GM18868 (cell line): ENCODE measurements at regions not wholly inside any gene's neighbourhood (a gene's known extent, or its start where the extent isn't known, plus 50 kb on each side); places are given as distances from the start of the nearest gene placed in this dataset.
"Not testable (repeated sequence)": the region's sequence is repeated elsewhere in the genome, so short reads cannot be mapped to it uniquely, and the experiment has no call there.

ENCODE experiments used
- ATAC-seq: cut with Tn5 transposase; IDR thresholded peaks from one replicate; pipeline ENCODE4 v1.9.1; 2021; ENCODE audit warnings: mild to moderate bottlenecking, moderate library complexity; ENCODE audit not compliant: unreplicated experiment

DNA sequence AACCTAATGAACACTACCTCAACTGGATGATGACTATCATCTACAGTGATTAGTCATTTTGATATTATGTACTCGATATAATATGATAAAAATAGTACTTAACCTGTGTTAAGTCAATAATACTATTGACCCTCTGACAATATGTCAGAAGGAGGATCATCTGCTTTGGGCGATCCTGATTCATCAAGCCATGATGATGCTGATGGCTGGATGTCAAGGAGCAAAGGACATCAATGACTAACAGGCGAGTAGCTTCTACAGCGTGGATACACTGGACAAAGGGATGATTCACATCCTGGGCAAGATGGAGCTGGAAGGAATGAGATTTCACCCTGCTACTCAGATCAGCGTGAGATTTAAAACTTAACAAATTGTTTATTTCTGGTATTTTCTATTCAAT, 94.4 kb upstream of the SKAP2 start:
- no peak for ATAC-seq

DNA sequence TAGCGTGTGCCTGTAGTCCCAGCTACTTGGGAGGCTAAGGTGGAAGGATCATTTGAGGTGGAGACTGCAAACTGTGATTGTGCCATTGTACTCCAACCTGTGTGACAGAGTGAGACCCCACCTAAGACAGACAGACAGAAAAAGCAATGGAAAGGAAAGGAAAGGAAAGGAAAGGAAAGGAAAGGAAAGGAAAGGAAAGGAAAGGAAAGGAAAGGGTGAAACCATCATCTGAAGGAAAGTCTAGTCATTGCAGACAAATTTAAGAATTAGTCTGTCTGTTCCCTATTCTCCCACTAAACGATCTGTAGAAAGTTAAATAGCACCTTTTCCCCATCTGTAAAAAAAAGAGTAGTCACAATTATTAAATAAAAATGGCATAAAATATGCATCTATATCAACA, 91.1 kb upstream of the SKAP2 start:
- no peak for ATAC-seq

DNA sequence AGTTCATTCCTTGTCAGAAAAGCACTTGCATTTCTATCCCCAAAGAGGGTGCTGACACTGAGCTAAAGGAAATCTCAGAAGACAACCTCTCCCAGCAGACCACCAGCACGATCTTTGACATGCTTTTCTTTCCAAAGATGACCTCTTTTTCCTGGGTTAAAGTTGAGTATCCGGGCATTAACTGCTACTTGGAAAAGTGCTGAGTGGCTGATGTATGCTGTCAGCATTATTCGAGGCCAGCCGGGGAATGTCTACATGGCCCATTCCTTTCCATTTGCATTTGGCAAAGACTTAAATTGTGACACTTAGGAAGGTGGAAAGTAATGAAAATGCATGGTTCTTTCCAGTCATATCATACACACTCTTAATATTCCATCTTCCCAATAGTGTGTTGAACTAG, 90.6 kb upstream of the SKAP2 start:
- no peak for ATAC-seq

DNA sequence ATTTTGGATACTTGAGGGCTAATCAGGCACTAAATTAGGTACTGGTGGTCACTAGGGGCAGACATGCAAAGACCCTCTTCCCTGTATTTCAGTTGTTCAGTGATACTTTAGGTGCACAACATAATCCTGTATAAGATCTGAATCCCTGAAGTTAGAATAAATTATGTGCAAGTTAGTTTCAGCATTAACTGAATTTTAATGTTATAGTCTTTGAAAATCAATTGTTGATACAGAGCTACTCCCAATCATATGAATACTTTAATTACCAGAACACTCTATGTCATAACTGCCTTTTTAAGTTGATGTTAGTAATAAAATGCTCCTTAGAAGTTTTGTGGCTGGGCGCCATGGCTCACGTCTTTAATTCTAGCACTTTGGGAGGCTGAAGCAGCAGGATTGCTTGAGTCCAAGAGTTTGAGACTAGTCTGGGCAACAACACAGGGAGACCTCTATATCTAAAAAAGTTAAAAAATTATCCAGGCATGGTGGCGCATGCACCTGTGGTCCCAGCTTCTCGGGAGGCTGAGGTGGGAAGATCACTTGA, 87.1 kb upstream of the SKAP2 start:
- ATAC-seq, result no peak

DNA sequence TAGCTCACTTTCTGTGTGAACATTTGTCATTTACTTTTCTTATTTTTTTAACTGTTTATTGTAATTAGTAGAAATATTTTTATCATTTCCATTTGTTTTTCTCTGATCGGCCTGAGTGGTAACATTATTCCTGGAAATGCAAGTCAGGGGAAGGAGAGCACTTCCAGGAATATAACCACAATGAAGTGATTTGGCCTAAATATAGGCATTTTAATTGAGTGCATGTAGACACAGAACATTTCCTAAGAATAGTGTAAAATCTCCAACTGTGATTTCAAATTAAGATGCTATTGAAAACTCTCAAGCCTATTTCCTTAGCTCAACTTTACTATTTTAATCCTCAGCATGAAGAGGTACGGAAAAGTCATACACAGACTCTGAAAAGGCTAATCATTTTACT, 86.5 kb upstream of the SKAP2 start:
- ATAC-seq, result no peak

DNA sequence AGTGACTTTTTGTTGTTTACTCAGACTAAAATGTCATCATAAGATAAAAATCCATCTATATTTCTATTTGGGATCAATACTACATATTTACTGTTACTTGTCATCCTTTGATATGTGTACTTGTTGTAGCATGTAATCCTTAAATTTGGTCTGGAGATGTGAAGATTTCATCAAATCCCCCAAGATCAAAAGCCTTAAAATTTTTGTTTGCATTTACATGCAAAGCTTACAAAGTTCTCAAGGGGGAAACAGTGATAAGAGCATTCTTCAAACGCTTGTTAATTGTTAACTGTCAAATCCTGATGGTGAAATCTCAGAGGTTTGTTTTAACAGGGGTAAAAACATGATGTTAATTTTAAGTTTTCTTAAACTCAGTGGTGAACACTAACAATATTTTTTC, 84.9 kb upstream of the SKAP2 start:
- no peak for ATAC-seq

DNA sequence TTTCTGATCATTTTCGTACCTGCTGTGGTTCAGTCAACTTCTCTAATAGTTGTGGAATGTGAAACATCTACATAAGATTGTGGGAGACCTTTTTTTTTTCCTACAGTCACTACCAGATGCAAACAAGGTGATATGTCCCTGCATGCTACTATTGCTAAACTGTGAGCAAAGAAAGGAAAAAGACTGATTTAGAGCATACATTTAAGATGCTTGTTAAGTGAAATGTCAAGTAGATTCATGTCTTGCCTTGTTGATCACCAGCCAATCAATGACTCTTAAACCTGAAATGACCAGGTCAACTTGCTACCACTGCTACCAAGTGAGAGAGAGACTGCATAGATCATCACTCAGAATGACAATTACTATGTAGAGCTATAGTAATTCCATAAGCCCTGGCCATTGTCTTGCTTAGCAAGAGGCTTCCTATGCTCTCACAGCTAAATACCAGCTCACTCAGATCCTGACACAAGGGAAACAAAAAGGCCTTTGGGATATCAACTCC, 84.3 kb upstream of the SKAP2 start:
- ATAC-seq, result no peak

DNA sequence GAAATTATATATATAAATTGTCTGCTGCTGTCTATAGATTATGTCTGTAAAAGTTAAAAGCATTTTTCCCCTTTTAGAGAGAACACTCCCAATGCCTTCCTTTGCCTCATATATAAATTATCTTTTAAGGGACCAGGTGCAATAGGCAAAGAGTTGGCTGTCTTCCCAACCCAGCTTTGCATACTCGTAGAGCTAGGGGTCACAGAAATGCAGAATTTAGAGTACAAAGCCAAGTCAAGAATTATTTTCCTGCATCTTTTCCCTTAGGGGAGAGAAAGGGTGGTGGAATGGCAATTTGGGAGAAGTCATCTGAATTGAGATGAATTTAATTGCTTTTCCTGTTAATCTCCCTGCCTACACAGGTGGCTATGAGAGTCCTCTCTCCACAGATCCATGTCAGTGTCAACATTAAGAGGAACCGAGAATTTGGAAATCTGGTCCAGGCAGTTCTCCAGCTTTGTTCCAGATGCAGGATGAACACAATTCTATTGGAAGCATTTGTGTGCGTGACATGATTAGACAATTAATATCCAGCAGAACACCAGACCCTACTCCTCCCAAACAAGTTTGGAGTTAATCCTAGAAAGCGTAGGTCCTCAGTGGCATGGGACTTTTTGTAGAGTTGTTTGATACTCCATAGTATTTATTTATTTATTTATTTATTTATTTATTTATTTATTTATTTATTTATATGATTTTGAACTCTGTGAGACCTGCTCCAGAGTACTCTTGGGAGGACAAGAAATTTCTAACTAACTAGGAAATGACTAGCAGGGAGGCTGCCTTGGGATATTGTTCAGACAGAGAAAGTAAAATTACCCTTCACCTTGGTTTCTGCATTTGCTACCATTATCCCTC, 80.3 kb upstream of the SKAP2 start:
- no peak for ATAC-seq

DNA sequence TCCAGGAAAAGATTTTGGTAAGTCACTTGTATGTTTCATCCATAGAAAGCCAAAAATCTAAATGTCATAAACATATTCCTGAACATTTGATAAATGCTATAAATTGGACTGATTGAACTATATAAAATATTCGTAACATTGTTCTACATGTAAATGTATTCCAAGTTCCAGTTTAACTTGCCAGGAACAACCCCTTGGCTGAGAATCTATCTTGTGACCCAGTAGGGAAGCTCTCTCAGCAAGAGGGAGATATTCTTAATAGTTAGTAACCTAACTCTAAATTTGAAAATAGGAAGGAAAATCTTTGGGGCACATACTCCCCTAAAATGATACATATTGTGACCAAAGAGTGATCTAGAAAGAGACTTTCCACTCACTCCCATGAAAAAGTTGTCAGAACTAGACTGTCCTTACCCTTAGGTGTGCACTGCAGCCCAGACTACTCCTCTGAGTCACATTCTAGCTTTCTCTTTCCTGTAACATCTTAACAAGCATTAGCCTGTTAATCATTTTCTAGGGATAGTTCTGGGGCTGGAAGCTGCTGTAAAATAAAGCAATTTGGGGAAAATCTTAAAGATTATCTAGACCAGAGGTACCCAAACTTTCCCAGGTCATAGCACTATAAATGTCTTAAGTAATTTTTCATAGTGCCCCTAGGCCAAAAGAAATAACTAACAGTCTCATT, 73.7 kb upstream of the SKAP2 start:
- ATAC-seq, result no peak

DNA sequence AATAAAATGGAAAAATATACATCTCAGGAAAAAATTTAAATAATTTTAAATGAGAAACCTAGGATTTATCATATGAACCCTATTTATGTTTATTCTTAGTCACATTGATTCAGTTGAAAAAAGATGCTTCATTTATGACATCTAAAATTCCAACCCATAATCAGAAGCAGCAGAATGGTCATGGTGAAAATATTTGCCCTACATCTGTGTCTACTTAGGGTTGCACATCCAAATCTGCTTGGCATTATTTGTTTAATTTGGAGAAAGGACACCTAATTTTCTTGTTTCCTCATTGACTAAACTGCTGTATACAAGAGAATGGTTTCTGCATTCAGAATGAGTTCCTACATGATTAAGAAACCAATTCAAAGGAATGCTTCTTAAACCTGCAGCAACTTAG, 72.9 kb upstream of the SKAP2 start:
- ATAC-seq, result no peak

DNA sequence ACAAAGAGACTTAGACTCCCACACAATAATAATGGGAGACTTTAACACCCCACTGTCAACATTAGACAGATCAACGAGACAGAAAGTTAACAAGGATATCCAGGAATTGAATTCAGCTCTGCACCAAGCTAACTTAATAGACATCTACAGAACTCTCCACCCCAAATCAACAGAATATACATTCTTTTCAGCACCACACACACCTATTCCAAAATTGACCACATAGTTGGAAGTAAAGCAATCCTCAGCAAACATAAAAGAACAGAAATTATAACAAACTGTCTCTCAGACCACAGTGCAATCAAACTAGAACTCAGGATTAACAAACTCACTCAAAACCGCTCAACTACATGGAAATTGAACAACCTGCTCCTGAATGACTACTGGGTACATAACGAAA, 68.2 kb upstream of the SKAP2 start:
- ATAC-seq, result not testable (repeated sequence)

DNA sequence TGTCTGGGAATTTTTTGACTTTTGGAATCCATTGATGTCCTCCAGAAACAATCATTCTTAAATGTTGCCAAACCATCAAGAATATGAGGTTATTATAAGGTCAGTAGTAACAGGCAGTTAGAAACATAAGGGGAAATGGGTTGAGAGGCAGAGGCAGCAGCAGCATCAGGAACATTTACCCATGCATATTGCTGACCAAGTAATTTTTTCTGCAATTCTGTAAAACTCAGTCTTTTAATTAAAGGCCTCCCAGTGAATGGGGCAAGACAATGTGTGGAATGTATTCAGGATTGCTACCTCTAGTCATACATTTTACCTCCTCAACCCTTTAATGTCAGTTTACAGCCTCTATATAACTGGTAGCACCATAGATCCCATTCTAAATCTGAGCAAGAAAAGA, 66.5 kb upstream of the SKAP2 start:
- ATAC-seq, result no peak

DNA sequence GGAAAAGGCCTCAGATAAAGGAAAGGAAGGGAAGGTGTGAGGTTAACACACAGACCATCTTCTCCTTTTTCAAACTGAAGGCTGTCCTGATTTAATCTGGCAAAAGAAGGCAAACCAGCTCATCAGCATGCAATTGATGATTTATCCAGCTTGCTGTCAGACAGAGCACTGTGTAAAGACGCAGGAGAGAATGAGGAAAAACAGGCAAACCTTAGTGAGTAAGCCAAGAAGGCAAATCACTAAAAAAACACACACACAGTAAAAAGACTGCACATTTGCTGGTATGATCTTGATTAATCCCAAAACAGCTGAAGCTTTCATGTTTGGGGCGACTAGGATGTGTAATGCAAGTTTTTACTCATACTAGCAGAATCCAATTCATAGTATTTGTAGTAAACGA, 65.8 kb upstream of the SKAP2 start:
- ATAC-seq, result no peak

DNA sequence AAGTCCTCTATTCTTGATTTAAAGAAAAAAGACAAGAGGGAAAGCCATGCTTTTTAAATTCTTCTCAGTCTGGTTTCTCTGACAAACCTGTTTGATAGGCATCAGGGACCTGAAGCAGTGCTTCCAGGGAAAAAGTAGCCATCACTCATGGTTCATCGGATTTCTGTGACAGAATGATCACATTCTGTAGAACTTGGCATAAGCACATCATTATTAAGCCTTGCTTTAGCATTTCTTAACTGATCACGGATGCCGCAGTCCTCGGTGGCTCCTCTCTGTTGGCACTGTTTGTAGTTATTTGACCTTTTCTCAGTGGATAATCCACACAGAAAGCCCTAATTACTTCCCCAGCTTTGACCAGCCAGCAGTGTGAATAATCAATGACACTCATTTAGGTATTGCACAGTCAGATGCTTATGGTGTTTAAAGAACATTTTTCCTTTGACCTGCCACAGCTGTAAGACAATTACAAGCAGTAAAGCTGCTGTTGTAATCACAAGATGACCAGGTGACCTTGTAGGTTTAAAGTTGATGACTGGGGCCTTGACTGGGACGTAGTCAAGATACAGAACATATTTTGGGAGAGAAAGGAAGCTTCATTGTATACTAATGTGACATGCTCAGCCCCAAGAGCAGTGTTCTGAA, 64.4 kb upstream of the SKAP2 start:
- ATAC-seq, result no peak

DNA sequence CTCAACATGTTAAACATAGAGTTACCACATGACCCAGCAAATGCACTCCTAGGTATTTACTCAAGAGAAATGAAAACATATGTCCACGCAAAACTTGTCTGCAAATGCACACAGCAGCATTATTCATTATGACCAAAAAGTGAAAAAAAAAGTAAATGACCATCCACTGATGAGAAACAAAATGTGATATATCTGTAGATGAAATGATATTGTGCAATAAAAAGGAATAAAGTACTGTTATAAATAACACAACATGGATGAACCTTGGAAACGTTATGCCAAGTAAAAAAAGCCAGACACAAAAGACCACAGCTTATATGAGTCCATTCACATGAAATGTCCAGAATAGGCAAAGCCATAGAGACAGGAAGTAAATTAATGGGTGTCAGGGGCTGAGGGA, 61.4 kb upstream of the SKAP2 start:
- ATAC-seq, result no peak

DNA sequence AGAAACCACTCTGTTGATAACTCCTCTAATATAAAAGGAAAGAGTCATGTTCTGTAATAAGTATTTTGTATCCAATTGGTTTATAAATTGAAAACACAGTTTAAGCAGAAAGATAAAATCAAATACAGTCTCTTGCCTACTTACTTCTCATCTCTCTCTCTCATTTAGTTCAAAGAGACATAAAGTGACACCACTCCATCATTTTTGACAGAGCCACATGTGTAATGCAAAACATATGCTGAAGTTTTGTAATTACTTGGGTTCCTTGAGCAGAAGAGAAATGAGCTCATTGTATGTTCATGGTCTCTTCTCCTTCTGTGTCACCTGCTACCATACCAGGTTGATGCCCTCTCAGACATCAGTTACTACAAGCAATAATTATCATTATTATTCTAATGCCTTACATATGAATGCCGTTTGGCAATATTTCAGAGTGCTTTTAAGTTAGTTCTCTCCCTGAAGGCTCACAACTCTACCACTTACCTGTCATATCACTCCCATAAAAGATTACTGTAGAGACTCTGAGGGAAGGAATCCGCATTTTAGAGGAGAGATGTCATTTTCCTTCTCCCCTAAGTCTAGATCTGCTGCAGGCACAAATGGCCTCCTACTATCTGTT, 59.9 kb upstream of the SKAP2 start:
- ATAC-seq, result no peak

DNA sequence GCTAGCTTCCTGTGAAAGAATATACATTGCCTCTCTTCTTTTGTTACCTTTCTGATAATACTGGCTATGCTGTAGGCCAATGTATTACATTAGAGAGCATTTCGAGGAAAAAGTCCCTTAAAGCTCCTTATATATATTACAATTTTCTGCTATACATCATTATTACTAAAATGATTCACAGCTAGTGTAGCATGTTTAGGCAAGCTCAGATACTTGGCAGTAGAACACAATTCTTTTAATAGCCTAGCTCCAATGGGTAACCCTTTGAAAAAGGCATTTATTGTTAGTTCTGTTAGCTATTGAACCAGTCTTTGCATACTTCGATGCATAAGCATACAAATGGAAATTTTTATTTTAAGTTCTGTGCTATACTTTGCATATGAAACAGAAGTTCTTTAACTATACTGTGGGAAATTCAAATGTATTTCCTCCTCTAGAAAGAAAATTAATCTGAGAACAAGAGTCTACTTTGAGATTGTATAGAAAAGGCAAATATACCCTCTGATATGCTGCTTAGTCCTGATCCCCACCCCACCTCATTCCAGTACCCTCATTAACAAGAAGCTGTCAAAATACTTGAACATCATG, 55.6 kb upstream of the SKAP2 start:
- ATAC-seq, result no peak

DNA sequence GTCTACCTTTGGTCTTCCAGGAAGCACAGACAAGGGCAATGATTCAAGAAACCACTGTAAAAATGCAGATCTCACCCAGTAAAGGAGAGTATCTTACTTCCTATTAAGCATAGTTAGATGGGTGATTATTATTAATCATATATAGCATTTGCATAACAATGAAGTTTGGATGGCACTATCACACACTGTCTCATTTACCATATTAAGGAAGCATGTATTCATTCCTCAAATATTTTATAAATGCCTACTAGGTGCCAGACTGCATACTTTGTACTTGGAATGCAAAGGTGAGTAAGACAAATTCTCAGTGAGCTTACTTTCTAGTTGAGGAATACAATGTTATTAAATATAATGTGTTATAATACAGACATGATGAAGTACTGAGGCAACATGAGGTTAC, 53.9 kb upstream of the SKAP2 start:
- no peak for ATAC-seq

DNA sequence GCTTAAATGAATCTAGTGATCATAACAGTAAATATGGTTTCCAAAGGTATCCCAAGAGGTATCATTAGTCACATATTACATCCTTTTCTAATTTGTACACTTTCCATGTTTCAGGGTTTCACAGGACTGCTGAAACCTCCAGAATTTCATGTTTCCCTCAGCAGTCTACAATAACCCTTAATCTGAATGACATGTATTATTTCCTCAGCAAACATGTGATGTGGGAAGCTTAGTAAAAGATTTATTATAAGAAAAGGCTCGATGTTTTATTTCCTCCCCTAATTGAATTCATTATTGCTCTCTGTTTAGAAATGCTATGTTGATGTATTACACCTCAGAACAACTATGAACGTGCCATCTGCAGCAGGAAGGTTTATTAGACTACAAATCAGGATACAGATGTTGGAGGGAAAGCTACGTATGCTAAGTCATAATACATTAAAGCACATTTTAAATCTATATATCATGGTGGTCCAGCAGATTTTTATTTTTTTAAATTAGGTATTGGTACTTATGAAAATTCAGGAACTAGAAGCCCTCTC, 52.5 kb upstream of the SKAP2 start:
- no peak for ATAC-seq

DNA sequence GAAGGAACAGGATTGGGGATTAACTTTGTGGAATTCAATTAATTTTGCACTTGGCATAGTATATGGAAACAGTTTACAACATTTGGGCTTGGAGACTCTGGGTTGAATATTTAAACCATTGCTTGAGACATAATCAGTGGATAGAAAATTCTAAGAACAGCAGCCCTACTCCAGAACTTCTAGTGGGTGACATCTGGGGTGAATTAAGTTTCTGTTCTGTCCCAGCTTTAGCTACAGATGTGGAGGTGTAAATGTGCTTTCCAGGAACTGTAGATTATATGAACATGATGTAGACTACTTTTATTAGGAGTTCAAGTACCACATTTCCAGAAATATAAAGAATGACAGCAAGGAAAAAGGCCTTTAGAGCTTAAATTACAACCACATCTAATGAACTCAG, 51.9 kb upstream of the SKAP2 start:
- no peak for ATAC-seq
